HuH-7 (cell line): ENCODE measurements at regions not wholly inside any gene's neighbourhood (a gene's known extent, or its start where the extent isn't known, plus 50 kb on each side); places are given as distances from the start of the nearest gene placed in this dataset.
"Not testable (repeated sequence)": the region's sequence is repeated elsewhere in the genome, so short reads cannot be mapped to it uniquely, and the experiment has no call there.

ENCODE experiments used
- DNase-seq: peaks from one replicate; pipeline ENCODE4 v3.0.0; 2011; ENCODE audit warnings: low spot score

GRCh38 chr2:176969642-176970359 lies 242.8 kb upstream of the HNRNPA3 start:
- DNase-seq: no peak

GRCh38 chr2:176976736-176977685 lies 235.6 kb upstream of the HNRNPA3 start:
- DNase-seq: no peak

DNA sequence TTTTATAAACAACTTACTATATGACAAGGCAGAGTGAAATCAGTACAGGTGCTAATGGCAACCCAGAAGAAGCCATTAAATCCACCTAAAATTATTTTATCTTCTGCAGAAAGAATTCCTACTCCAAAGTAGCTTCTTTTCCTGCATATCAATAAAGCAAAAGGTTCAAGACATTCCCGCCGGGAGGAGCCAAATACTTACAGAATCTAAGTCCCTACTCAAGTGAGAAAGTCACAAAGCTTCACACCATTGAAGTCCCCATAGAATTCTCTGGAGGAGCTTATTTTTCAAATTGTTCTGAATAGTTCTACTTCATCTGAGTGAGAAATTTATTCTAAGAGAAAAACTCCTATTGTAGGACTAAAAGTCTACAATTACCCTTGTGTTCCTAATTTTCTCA lies 233.7 kb upstream of the HNRNPA3 start:
- no peak for DNase-seq

GRCh38 chr2:176979981-176980710 lies 232.4 kb upstream of the HNRNPA3 start:
- DNase-seq: no peak

DNA sequence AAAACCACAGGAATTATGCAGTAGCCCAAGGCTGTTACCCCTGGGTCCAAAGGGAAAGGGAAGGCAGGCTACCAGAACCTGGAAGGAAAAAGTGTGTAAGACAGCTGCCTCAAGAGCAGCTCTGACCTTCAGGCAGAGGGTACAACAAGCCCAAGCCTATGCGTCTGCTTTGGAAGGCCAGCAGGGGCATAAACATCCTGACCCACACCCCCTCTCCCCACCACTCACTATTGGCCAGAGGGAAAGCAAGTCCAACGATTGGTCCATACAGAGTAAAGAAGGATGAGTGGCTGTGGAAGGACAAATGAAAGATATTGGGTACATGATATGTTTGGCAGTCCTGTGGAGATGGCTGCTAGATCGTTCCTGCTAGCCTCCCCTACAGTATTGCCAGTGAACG lies 227.6 kb upstream of the HNRNPA3 start:
- DNase-seq: no peak

DNA sequence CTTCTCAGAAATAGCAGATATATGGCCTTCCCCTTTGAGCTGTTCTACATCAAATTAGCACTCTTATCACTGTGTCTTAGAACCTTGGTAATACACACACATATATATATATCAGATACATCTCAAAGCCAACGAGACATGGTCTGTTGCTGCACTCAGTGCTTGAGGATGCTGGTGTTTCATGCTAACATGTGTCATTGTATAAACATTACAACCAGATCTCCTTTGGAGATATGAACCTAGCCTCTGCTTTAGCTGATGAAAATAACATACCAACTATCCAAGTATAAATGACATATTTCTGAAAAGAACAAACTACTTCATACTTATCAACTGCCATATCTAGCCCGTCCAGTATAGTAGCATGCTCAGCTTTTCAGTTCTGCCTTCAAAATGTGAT lies 226.7 kb upstream of the HNRNPA3 start:
- no peak for DNase-seq

DNA sequence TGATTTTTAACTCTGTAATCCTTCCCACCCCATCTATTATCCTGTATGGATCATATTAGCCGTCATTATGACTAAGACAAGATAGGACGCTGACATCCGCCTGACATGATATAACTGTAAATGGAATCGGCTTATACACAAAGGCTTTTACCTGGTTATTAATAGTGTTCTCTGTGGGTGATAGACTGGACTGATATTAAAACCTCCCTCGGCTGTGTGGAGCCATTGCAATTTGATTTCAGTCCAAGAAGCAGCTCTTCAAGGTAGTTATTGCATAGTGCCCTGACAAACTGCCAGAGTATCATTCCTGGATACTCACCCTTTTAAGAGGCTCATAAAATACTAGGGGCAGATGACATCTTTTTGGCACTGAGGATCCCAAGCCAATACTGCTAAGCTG lies 226.1 kb upstream of the HNRNPA3 start:
- no peak for DNase-seq

- DNase-seq: no peak
Measured at GRCh38 chr2:176991411-176991810, 221.2 kb upstream of the HNRNPA3 start.

DNA sequence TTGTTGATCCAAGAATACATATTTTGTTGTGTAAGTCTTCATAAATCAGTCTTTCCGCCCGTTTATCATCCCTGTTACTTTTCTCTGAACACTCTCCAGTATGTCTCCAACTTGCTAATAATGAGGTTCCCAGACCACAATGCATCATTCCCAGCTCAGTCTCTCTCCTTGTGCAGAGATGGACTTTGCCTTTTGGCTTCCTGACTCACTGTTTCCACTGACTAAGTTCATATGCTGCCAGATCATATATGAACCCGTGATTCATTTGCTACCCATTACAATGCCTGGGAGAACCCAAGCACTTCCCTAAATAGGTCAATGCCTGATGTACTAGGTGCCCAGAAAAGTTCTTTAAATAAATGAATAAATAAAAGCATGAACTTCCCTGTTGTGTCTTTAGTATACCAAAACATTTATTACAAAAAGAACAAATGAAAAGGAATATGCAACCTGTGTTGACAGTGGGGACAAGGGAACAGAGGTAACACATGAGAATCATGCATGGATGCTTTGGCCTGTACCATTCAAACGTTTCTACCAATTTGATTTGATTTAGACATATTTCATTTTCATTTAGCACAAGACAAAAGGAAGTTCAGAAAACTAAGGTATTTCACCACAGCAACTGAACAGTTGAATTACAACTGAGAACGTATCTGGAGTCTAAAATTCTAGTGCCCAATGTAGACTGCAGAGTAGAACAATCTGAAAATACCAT lies 215.4 kb upstream of the HNRNPA3 start:
- DNase-seq: no peak

DNA sequence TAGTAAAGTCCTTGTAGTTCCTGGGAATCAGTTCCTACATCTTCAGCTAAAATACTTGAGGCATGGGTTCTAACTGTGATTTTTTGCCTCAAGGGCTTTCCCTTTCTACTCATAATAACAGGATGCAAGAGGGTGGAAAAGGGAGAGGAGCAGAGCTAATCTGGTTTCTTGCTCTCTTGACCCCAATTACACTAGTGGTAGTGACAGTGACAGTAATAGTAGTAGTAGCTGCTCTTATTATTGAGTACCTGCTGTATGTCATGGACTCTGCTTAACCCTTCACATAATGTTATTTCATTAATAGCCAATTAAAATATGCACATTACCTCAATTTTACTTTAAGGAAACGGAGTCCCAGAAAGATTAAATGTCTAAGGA lies 214.8 kb upstream of the HNRNPA3 start:
- no peak for DNase-seq

DNA sequence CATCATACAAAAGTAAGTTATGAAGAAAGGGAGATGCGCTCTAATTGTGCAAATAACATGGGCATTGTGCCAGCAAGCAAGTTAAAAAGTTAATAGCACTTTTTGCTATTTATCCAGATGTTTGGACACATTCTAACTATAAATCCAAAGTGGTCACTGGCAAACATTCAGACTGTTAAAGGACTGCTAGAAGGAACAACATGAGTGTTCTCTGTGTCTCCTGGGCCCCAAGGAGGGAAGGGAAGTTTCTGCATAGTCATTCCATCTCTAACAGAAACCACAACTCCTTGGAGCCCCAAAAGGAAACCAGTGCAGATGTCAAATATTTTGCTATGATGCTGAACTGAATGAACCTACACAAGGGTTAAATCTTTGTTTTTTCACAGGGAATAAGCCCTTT lies 213.3 kb upstream of the HNRNPA3 start:
- no peak for DNase-seq

- DNase-seq: no peak
Measured at GRCh38 chr2:177000061-177000714, 212.4 kb upstream of the HNRNPA3 start.

GRCh38 chr2:177000715-177001072 lies 211.9 kb upstream of the HNRNPA3 start:
- DNase-seq: no peak

GRCh38 chr2:177001334-177001733 lies 211.3 kb upstream of the HNRNPA3 start:
- no peak for DNase-seq

DNA sequence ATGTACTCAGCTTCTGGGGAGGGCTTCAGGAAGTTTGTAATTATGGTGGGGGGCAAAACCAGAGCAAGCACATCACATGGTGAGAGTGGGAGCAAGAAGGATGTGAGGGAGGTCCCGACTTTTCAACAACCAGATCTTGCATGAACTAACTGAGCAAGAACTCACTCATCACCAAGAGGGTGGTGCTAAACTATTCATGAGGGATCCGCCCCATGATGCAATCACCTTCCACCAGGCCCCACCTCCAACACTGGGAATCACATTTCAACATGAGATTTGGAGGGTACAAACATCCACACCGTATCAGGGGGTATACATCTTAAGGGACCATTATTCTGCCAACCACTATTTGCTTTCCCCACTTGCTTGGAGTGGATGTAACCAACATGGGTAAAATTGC lies 209.6 kb upstream of the HNRNPA3 start:
- no peak for DNase-seq

GRCh38 chr2:177007726-177008125 lies 204.9 kb upstream of the HNRNPA3 start:
- DNase-seq: not testable (repeated sequence)

- not testable (repeated sequence) for DNase-seq
Measured at GRCh38 chr2:177008662-177009061, 203.9 kb upstream of the HNRNPA3 start.

DNA sequence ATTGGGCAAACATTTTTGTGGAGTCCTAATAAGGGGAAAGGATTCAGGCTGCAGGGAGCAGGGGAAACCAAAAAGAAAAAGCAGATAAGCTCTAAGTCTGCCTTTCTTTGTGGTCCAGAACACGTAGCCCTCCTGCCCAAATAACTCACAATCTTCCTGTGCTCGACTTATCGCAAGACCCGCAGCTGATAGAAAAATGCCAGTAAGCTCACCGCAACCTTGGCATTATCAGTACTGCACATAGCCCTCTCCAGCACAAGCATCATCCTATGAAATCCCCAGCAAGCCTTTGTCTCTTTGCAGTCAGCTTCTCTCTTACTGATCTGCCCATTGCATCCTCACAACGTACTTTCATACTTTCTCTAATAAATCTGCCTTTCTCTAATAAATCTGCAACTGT lies 202.4 kb upstream of the HNRNPA3 start:
- no peak for DNase-seq

DNA sequence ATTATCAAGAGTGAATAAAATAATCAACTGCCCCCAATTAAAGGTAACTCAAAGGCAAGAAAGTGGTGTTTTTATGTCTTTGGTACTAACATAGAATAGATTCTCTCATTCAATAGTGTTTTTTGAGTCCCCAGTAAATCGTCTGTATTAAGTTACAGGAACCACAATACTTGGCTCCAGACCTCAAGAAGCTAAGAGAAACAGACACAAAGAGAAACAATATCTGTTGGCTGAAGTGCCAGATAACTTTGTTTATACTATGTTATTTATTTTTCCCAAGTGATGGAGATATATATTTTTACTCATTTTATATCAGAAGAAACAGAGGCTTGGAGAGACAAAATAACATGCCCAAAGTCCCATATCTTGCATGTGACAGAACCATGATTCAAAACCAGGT lies 201.7 kb upstream of the HNRNPA3 start:
- no peak for DNase-seq

DNA sequence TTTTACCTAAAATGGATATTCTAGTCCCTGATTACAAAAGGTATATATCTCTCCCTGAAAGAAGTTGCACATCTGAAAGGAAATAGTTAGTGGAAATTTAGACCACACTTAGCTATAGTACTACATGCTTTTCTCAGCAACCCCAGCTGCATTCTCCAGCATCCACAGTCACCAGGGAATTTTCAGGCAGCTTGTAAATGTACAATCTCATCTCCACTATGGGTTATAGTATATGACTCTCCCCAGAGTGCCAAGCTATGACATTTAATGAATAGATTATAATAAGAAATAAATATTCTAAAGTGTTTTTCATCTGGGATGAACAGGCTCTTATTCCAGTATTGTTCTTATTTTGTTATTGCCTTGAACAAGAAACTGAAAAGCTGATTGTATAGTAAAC lies 197.6 kb upstream of the HNRNPA3 start:
- DNase-seq: no peak

GRCh38 chr2:177015356-177015923 lies 197.2 kb upstream of the HNRNPA3 start:
- no peak for DNase-seq
